SJCRH30 (cell line): ENCODE measurements at regions not wholly inside any gene's neighbourhood (a gene's known extent, or its start where the extent isn't known, plus 50 kb on each side); places are given as distances from the start of the nearest gene placed in this dataset.

Experiments
- DNase-seq, 2 experiments: peaks; one replicate each; pipeline ENCODE4 v3.0.0-alpha.2; 2015 to 2020
- H3K27ac ChIP-seq: fragments of 250-450 bp; sonication (Bioruptor Pico); 2 replicates; pipeline ENCODE4 v1.5.1; 2020; ENCODE audit warnings: mild to moderate bottlenecking, moderate library complexity
- H3K27me3 ChIP-seq: fragments of 250-450 bp; sonication (Bioruptor Pico); 2 replicates; pipeline ENCODE4 v1.5.1; 2020; ENCODE audit warnings: mild to moderate bottlenecking, moderate library complexity
- H3K36me3 ChIP-seq: fragments of 250-450 bp; sonication (Bioruptor Pico); 2 replicates; pipeline ENCODE4 v1.5.1; 2020; ENCODE audit warnings: mild to moderate bottlenecking, moderate library complexity
- H3K4me1 ChIP-seq: fragments of 250-450 bp; sonication (Bioruptor Pico); 2 replicates; pipeline ENCODE4 v1.5.1; 2020; ENCODE audit warnings: mild to moderate bottlenecking, moderate library complexity
- H3K4me3 ChIP-seq: fragments of 250-450 bp; sonication (Bioruptor Pico); 2 replicates; pipeline ENCODE4 v1.5.1; 2020; ENCODE audit warnings: mild to moderate bottlenecking, moderate library complexity
- H3K9me3 ChIP-seq: fragments of 250-450 bp; sonication (Bioruptor Pico); replicated peaks from 2 replicates; pipeline ENCODE4 v1.5.1; 2020; ENCODE audit warnings: mild to moderate bottlenecking, moderate library complexity

GRCh38 chr6:79431537-79431933 is 105.7 kb downstream of the LCA5 start:
- no peak overlapping the region for H3K4me3 ChIP-seq
- DNase-seq: no peak

DNA sequence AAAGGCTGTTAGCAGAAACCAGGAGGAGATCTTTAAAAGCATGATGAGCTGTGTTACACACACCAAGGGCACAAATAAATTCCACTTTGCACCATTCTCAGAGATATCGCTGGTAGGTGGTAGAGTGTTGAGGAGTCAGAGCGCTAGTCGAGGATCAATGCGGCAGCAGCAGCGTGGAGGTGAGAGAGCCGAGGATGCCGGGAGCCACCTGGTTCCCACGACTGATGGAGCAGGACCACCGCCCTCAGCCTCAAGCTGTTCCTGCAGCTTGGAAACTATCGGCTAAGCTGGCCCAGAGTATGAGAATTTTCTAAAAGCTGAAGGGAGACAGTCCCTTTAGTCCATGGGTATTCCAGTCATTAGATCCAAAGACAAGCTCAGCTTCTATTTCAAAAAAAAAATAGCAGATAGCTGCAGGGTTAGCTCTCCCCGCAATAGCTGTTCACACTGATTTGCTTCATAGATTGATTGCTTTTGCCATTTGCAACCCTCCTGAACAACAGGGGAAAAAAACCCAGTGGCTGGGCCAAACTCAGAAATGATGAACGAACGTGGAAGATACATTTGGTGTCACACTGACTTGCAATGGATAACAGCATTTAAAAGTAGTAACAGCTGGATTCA is 106.2 kb downstream of the LCA5 start:
- Histone ChIP-seq H3K9me3 (no peaks in the 10 kb centered on the region), H3K27ac (no peak overlapping the region), H3K4me3 (no peak overlapping the region), H3K36me3 (no peaks in the 10 kb centered on the region), H3K27me3 (no peaks in the 10 kb centered on the region), H3K4me1 (peaks cover 3% of the 10 kb centered on the region; the same call in 1 of the 2 replicates)
- DNase-seq: no peak

More at GRCh38 chr6:79431537-79431933, 105.7 kb downstream of the LCA5 start:
- Histone ChIP-seq H3K27ac (no peak overlapping the region), H3K27me3 (no peaks in the 10 kb centered on the region), H3K9me3 (no peaks in the 10 kb centered on the region), H3K4me1 (peaks cover 3% of the 10 kb centered on the region; the same call in 1 of the 2 replicates), H3K36me3 (no peaks in the 10 kb centered on the region)

- no peaks in the 10 kb centered on the region for H3K9me3 ChIP-seq
- H3K36me3 ChIP-seq: no peaks in the 10 kb centered on the region
- no peak overlapping the region for H3K27ac ChIP-seq
- H3K27me3 ChIP-seq: no peaks in the 10 kb centered on the region
- H3K4me3 ChIP-seq: no peak overlapping the region
- H3K4me1 ChIP-seq: peaks cover 4% of the 10 kb centered on the region
- no peak for DNase-seq
Measured at GRCh38 chr6:79427721-79428120, 109.5 kb downstream of the LCA5 start.

GRCh38 chr6:79426625-79427278 is 110.5 kb downstream of the LCA5 start:
- Histone ChIP-seq H3K9me3 (no peaks in the 10 kb centered on the region), H3K4me3 (no peak overlapping the region), H3K27me3 (no peaks in the 10 kb centered on the region), H3K36me3 (no peaks in the 10 kb centered on the region), H3K4me1 (peaks cover 10% of the 10 kb centered on the region), H3K27ac (no peak overlapping the region)
- DNase-seq: no peak

DNA sequence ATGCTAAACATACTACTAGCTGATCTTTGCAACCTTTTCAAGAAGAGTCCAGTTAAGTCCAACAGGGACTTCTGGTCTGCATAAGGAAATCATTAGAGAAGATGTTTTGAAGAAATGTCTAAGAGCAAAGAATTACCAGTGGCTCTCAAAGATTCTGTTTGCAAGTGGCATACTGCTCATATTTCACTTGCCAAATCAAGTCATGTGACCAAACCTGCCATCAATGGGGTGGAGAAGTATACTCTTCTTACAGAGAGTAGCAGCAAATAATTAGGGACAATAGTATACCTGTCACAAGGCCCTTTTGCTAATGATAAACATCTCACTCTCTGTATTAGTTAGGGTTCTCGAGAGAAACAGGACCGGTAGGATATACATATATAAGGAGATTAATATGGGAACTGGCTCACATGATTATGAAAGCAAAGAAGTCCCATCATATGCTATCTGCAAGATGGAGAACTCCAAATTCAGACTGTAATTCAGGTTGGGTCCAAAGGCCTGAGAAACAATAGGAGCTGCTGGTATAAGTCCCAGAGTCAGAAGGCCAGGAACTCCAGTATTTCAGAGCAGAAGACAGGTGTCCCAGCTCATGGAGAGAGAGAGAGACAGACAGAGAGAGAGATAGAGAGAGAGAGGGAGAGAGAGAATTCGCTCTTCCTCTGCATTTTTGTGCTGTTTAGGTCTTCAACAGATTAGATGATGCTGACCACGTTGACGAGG is 111.5 kb downstream of the LCA5 start:
- Histone ChIP-seq H3K36me3 (no peaks in the 10 kb centered on the region), H3K4me1 (peaks cover 18% of the 10 kb centered on the region), H3K4me3 (no peak overlapping the region), H3K9me3 (no peaks in the 10 kb centered on the region), H3K27me3 (no peaks in the 10 kb centered on the region), H3K27ac (no peak overlapping the region)
- DNase-seq: peak; percentile 17 to 52

- no peaks in the 10 kb centered on the region for H3K27me3 ChIP-seq
- peaks cover 22% of the 10 kb centered on the region for H3K4me1 ChIP-seq
- H3K27ac ChIP-seq: no peak overlapping the region
- H3K4me3 ChIP-seq: no peak overlapping the region
- H3K9me3 ChIP-seq: no peaks in the 10 kb centered on the region
- no peaks in the 10 kb centered on the region for H3K36me3 ChIP-seq
- DNase-seq: no peak
Measured at GRCh38 chr6:79423216-79423615, 114.0 kb downstream of the LCA5 start.

DNA sequence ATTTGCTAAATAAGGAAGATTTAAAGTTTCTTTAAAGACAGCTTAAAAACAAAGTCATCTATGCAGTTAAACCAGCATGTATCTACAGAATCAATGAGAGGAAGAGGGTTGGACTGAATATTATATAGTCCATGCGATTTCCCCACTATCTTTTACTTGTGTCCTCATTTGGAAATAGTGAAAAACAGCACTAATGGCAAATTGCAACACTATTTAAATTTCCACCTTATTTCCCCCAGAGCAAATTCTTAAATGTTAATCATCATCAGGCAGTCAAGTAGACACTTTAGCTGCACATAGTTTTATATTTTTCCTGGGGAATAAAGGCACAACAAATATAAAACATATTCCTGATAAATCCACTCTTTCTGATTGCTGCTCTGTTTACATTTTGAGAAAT is 114.6 kb downstream of the LCA5 start:
- Histone ChIP-seq H3K27ac (no peak overlapping the region; the same call in 1 of the 2 replicates), H3K9me3 (no peaks in the 10 kb centered on the region), H3K36me3 (no peaks in the 10 kb centered on the region), H3K4me1 (peaks cover 22% of the 10 kb centered on the region), H3K4me3 (no peak overlapping the region), H3K27me3 (no peaks in the 10 kb centered on the region)
- no peak for DNase-seq

- peak overlapping the region; percentile 24; the same call in 1 of the 2 replicates for H3K27ac ChIP-seq
Measured at GRCh38 chr6:79421707-79422484, 115.3 kb downstream of the LCA5 start.

DNA sequence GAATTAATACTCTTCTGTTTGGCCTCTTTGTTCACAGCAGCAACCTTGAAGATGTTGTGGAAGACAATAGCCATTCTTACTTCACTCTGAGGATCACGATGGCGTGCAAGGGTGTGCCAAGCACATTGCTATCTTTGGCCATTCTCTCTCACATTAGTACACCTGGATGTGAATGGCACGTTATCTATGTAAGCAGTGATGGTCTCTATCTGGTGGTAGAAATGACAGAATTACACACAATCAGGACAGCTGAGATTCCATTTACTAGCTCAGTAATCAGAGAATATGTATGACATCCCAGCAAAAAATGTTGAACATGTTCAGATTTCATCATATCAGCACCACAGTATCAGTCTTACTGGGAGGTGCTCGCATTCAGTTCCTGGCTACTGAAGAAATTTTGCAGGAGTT is 116.2 kb downstream of the LCA5 start:
- Histone ChIP-seq H3K27ac (peak overlapping the region; percentile 24; the same call in 1 of the 2 replicates), H3K4me3 (no peak overlapping the region), H3K9me3 (no peaks in the 10 kb centered on the region), H3K27me3 (no peaks in the 10 kb centered on the region), H3K36me3 (no peaks in the 10 kb centered on the region), H3K4me1 (peaks cover 22% of the 10 kb centered on the region)
- DNase-seq: no peak

More at GRCh38 chr6:79421707-79422484, 115.3 kb downstream of the LCA5 start:
- Histone ChIP-seq H3K27me3 (no peaks in the 10 kb centered on the region), H3K4me3 (0 out of 2 replicates have a peak overlapping the region, but pooled peaks have one; percentile 13), H3K36me3 (no peaks in the 10 kb centered on the region), H3K4me1 (peaks cover 22% of the 10 kb centered on the region), H3K9me3 (no peaks in the 10 kb centered on the region)
- peak; percentile 72 to 91 for DNase-seq

GRCh38 chr6:79420054-79420453 is 117.2 kb downstream of the LCA5 start:
- no peaks in the 10 kb centered on the region for H3K9me3 ChIP-seq
- no peaks in the 10 kb centered on the region for H3K36me3 ChIP-seq
- H3K4me1 ChIP-seq: peaks cover 18% of the 10 kb centered on the region
- no peak overlapping the region for H3K4me3 ChIP-seq
- peak in 1 of 2 experiments; percentile 17 for DNase-seq
- H3K27me3 ChIP-seq: no peaks in the 10 kb centered on the region
- no peak overlapping the region for H3K27ac ChIP-seq

GRCh38 chr6:79416931-79417330 is 120.3 kb downstream of the LCA5 start:
- H3K9me3 ChIP-seq: no peaks in the 10 kb centered on the region
- no peak overlapping the region for H3K27ac ChIP-seq
- H3K4me1 ChIP-seq: peaks cover 16% of the 10 kb centered on the region
- no peaks in the 10 kb centered on the region for H3K27me3 ChIP-seq
- no peak for DNase-seq
- H3K4me3 ChIP-seq: no peak overlapping the region
- H3K36me3 ChIP-seq: no peaks in the 10 kb centered on the region

GRCh38 chr6:79413562-79414002 is 123.6 kb downstream of the LCA5 start:
- no peak overlapping the region for H3K4me3 ChIP-seq
- no peaks in the 10 kb centered on the region for H3K9me3 ChIP-seq
- no peaks in the 10 kb centered on the region for H3K27me3 ChIP-seq
- DNase-seq: no peak
- H3K27ac ChIP-seq: no peak overlapping the region
- 0 out of 2 replicates have a peak, but pooled peaks cover 3% of the 10 kb centered on the region for H3K4me1 ChIP-seq
- H3K36me3 ChIP-seq: no peaks in the 10 kb centered on the region

GRCh38 chr6:79410806-79411205 is 126.4 kb downstream of the LCA5 start:
- Histone ChIP-seq H3K4me3 (no peak overlapping the region), H3K4me1 (0 out of 2 replicates have a peak, but pooled peaks cover 3% of the 10 kb centered on the region), H3K27me3 (no peaks in the 10 kb centered on the region), H3K27ac (no peak overlapping the region), H3K9me3 (no peaks in the 10 kb centered on the region), H3K36me3 (no peaks in the 10 kb centered on the region)
- peak in 1 of 2 experiments; percentile 9 for DNase-seq

- no peaks in the 10 kb centered on the region for H3K36me3 ChIP-seq
- H3K4me3 ChIP-seq: no peak overlapping the region
- no peaks in the 10 kb centered on the region for H3K27me3 ChIP-seq
- H3K9me3 ChIP-seq: no peaks in the 10 kb centered on the region
- H3K4me1 ChIP-seq: no peaks in the 10 kb centered on the region
- H3K27ac ChIP-seq: no peak overlapping the region
- no peak for DNase-seq
Measured at GRCh38 chr6:79408256-79408974, 128.8 kb downstream of the LCA5 start.
